Upper lobe of left lung (tissue), 4 donors: ENCODE measurements at regions not wholly inside any gene's neighbourhood (a gene's known extent, or its start where the extent isn't known, plus 50 kb on each side); places are given as distances from the start of the nearest gene placed in this dataset.

Experiments used
- EP300 ChIP-seq, 4 donors: sonication (generic); formaldehyde crosslinking; IDR thresholded peaks; one replicate each; pipeline ENCODE4 v1.5.1; 2017; ENCODE audit warnings: antibody characterized with exemption in 4 of 4, control low read depth in 2 of 4
- POLR2A ChIP-seq, 4 donors: fragments of 450-650 bp; IDR thresholded peaks; one replicate each; pipeline ENCODE4 v1.5.1; 2016 to 2017; ENCODE audit warnings: antibody characterized with exemption in 4 of 4, mild to moderate bottlenecking in 2 of 4
- TF ChIP-seq, protein P1 (sequence below), 6 experiments: fragments of 450-650 bp in 4 of 6; fragments of 200-600 bp in 2 of 6; sonication (generic) in 2 of 6; IDR thresholded peaks; one replicate each; pipeline ENCODE4 v1.5.1; 2016 to 2019; ENCODE audit warnings: antibody characterized with exemption in 6 of 6

DNA sequence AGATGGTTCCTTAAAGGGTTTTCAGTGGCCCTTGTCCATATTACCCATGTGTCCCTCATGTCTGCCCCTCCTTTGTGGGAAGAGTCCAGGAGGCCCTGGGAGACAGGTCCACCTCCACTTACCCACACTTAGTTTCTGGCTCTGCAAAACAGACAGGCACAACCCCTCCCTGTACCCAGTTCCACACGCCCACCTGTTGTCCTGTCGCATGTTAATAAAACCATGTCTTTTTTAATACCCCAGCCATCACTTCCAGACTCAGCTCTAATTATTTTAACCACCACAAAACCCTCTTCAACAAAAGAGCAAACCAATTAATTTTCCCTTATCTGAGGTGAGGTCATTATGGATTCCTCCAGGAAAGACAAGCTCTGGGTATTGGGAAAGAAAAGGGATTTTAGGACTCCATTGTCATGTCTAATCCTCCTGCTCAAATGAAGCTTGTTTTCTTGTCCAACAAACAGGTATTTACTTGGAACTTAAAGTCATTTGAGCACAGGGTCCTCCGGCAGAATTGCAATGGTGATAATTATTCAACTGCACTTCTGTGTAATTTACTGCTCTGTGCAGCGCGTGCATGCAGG, 68.9 kb downstream of the CCDC185 start:
- TF ChIP-seq POLR2A (IDR thresholded peaks at IDR 0.05) (no peak), EP300 (IDR thresholded peaks at IDR 0.05) (no peak)
- TF ChIP-seq, protein P1, sequence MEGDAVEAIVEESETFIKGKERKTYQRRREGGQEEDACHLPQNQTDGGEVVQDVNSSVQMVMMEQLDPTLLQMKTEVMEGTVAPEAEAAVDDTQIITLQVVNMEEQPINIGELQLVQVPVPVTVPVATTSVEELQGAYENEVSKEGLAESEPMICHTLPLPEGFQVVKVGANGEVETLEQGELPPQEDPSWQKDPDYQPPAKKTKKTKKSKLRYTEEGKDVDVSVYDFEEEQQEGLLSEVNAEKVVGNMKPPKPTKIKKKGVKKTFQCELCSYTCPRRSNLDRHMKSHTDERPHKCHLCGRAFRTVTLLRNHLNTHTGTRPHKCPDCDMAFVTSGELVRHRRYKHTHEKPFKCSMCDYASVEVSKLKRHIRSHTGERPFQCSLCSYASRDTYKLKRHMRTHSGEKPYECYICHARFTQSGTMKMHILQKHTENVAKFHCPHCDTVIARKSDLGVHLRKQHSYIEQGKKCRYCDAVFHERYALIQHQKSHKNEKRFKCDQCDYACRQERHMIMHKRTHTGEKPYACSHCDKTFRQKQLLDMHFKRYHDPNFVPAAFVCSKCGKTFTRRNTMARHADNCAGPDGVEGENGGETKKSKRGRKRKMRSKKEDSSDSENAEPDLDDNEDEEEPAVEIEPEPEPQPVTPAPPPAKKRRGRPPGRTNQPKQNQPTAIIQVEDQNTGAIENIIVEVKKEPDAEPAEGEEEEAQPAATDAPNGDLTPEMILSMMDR (IDR thresholded peaks at IDR 0.05), result no peak
